ENCODE measurements at regions not wholly inside any gene's neighbourhood (a gene's known extent, or its start where the extent isn't known, plus 50 kb on each side); places are given as distances from the start of the nearest gene placed in this dataset.

- no peak for TF ChIP-seq RAD21 (conservative IDR thresholded peaks at IDR 0.05 in 1 of 2, IDR thresholded peaks at IDR 0.05 in 1 of 2)
- no peak for TF ChIP-seq CEBPB (IDR thresholded peaks at IDR 0.05)
- TF ChIP-seq CHD2 (IDR thresholded peaks at IDR 0.05; ENCODE audit: low read length, partially characterized antibody) = no peak
- no peak for TF ChIP-seq POLR2AphosphoS2 (conservative IDR thresholded peaks at IDR 0.05; ENCODE audit: low read length)
Measured at GRCh38 chr6:23003671-23004467, 434.5 kb downstream of the HDGFL1 start (continued).

- DNase-seq (ENCODE audit: low read depth in 1 of 2, low spot score in 1 of 2) (no peak), FAIRE-seq (no peak), ATAC-seq (no peak)
- no peaks in the 10 kb centered on the region for H3K4me1 ChIP-seq
- no peaks in the 10 kb centered on the region for H3K9me3 ChIP-seq
- ChIA-PET CTCF (no interaction called here), POLR2A (no interaction called here)
- no peak for TF ChIP-seq NFE2L2 (conservative IDR thresholded peaks at IDR 0.05; ENCODE audit: low read length)
- no peak for TF ChIP-seq MAFK (IDR thresholded peaks at IDR 0.05; ENCODE audit: partially characterized antibody)
- TF ChIP-seq FOXS1 (CRISPR knock-in tag; IDR thresholded peaks at IDR 0.05) = no peak
- TF ChIP-seq HEYL (CRISPR knock-in tag; IDR thresholded peaks at IDR 0.05) = no peak
- no peak overlapping the region for H3K4me2 ChIP-seq
- H3K4me3 ChIP-seq = no peak overlapping the region
- 92% methylated on average over 1 of the region's 1 CpG for WGBS (ENCODE audit: missing lambda C conversion rate)
- H3K27ac ChIP-seq = no peak overlapping the region
Measured at GRCh38 chr6:23006656-23007055, 437.3 kb downstream of the HDGFL1 start.

- Histone ChIP-seq H3K9me3 (no peaks in the 10 kb centered on the region), H3K4me2 (no peak overlapping the region), H3K27ac (no peak overlapping the region), H3K4me3 (no peak overlapping the region), H3K4me1 (no peaks in the 10 kb centered on the region)
- no peak for ATAC-seq
- ChIA-PET CTCF (no interaction called here), POLR2A (no interaction called here)
- TF ChIP-seq ESRRA (IDR thresholded peaks at IDR 0.05; ENCODE audit: borderline replicate concordance, low read length) = no peak
- no peak for TF ChIP-seq EP300 (IDR thresholded peaks at IDR 0.05)
- TF ChIP-seq KDM1A (IDR thresholded peaks at IDR 0.05; ENCODE audit: low read depth) = no peak
- TF ChIP-seq MYC (IDR thresholded peaks at IDR 0.05; ENCODE audit: borderline replicate concordance, low read length) = no peak
- no peak for TF ChIP-seq MAZ (IDR thresholded peaks at IDR 0.05; ENCODE audit: borderline replicate concordance, low read depth, low read length)
- no peak for TF ChIP-seq RNF2 (IDR thresholded peaks at IDR 0.05; ENCODE audit: borderline replicate concordance, low read depth)
- TF ChIP-seq FOSL2 (IDR thresholded peaks at IDR 0.05) = no peak
- TF ChIP-seq FOSL2 (CRISPR knock-in tag; IDR thresholded peaks at IDR 0.05) = no peak
- TF ChIP-seq RAD21 (conservative IDR thresholded peaks at IDR 0.05 in 1 of 2, IDR thresholded peaks at IDR 0.05 in 1 of 2) = no peak
- no peak for TF ChIP-seq USF2 (IDR thresholded peaks at IDR 0.05)
- no peak for TF ChIP-seq NFE2L2 (conservative IDR thresholded peaks at IDR 0.05; ENCODE audit: low read length)
- no peak for TF ChIP-seq HES2 (IDR thresholded peaks at IDR 0.05)
- no peak for TF ChIP-seq NR3C1 (IDR thresholded peaks at IDR 0.05)
- DNase-seq (ENCODE audit: low read depth in 1 of 2, low spot score in 1 of 2) = no peak
- FAIRE-seq = no peak
Measured at GRCh38 chr6:23011615-23012014, 442.2 kb downstream of the HDGFL1 start.

- FAIRE-seq (no peak), DNase-seq (ENCODE audit: low read depth in 1 of 2, low spot score in 1 of 2) (no peak), ATAC-seq (no peak)
- Histone ChIP-seq H3K4me2 (no peak overlapping the region), H3K4me1 (no peaks in the 10 kb centered on the region), H3K9me3 (no peaks in the 10 kb centered on the region), H3K27ac (no peak overlapping the region), H3K4me3 (no peak overlapping the region)
- TF ChIP-seq JUNB (IDR thresholded peaks at IDR 0.05) = no peak
- TF ChIP-seq RCOR1 (IDR thresholded peaks at IDR 0.05; ENCODE audit: low read depth, low read length) = no peak
- TF ChIP-seq BHLHE40 (IDR thresholded peaks at IDR 0.05; ENCODE audit: low read depth, low read length) = no peak
- no peak for TF ChIP-seq EHF (CRISPR knock-in tag; IDR thresholded peaks at IDR 0.05)
- TF ChIP-seq POLR2AphosphoS2 (conservative IDR thresholded peaks at IDR 0.05; ENCODE audit: low read length) = no peak
- POLR2A ChIA-PET = no interaction called here
- CTCF ChIA-PET = no interaction called here
- 24% methylated on average over 6 of the region's 6 CpGs for WGBS (ENCODE audit: missing lambda C conversion rate)
Measured at GRCh38 chr6:23013776-23014175, 444.4 kb downstream of the HDGFL1 start.

Measured in A549 (cell line).